HepG2 (cell line): ENCODE measurements at regions not wholly inside any gene's neighbourhood (a gene's known extent, or its start where the extent isn't known, plus 50 kb on each side); places are given as distances from the start of the nearest gene placed in this dataset.

Source experiments
- ATAC-seq: fragments of 200-7000 bp; cut with Tn5 transposase; 3 replicates; pipeline ENCODE4 v1.9.1; 2020; ENCODE audit warnings: mild to moderate bottlenecking, moderate library complexity
- BruUV-seq: library from RNA; stranded (reverse); fragments of 400-500 nt; replicated peaks from 2 replicates; lab custom pipeline; 2021; lab: Mats Ljungman, UMichigan
- CTCF ChIA-PET: fragments of 300-600 bp; formaldehyde crosslinking; extraction: SDS; loops from one replicate; lab custom pipeline; 2021; ENCODE audit warnings: low total read pairs, inconsistent platforms, low intra/inter-chr PET ratio; lab: Yijun Ruan, JAX
- POLR2A ChIA-PET: fragments of 350-600 bp; sonication (Branson Sonifier 250); formaldehyde crosslinking; loops from one replicate; lab custom pipeline; 2020; ENCODE audit warnings: antibody characterized with exemption, inconsistent platforms; lab: Yijun Ruan, JAX
- DNase-seq: peaks from one replicate; pipeline ENCODE4 v3.0.0-alpha.2; 2015; ENCODE audit warnings: low spot score
- FAIRE-seq: peaks from 3 replicates; lab custom pipeline; 2011; peaks lifted over from hg19 to GRCh38; lab: Jason Lieb, UNC
- H2AFZ ChIP-seq: one replicate; pipeline ENCODE4 v1.6.1; 2011; ENCODE audit warnings: low read length, inconsistent platforms
- H3K27ac ChIP-seq: fragments of 300-600 bp; 3 replicates; pipeline ENCODE4 v1.8.0; 2011; ENCODE audit warnings: mixed run types, mild to moderate bottlenecking, mixed read lengths, low read length, inconsistent platforms; ENCODE audit not compliant: insufficient read depth; ENCODE audit errors: extremely low read length
- H3K27me3 ChIP-seq, 2 experiments: fragments of 200-600 bp in 1 of 2; 2 replicates in 1 of 2; 3 replicates in 1 of 2; pipeline versions ENCODE4 v1.6.0 to v1.8.0; 2011; ENCODE audit warnings: low read length in 2 of 2, mild to moderate bottlenecking in 2 of 2, moderate library complexity in 2 of 2, inconsistent platforms in 1 of 2; ENCODE audit not compliant: insufficient read depth in 2 of 2, control insufficient read depth in 1 of 2
- H3K36me3 ChIP-seq, 2 experiments: fragments of 200-600 bp in 1 of 2; replicated peaks in 1 of 2; 2 replicates in 1 of 2; 3 replicates in 1 of 2; pipeline versions ENCODE4 v1.5.1 to v1.8.0; 2011; ENCODE audit warnings: low read length in 2 of 2, inconsistent platforms in 1 of 2; ENCODE audit not compliant: insufficient read depth in 2 of 2, control insufficient read depth in 1 of 2
- H3K4me1 ChIP-seq: 2 replicates; pipeline ENCODE4 v1.5.1; 2012; ENCODE audit warnings: low read length, inconsistent platforms; ENCODE audit not compliant: insufficient read depth
- H3K4me2 ChIP-seq: 2 replicates; pipeline ENCODE4 v1.6.0; 2011; ENCODE audit warnings: low read depth, low read length, inconsistent platforms
- H3K4me3 ChIP-seq, 3 experiments: fragments of 200-600 bp in 1 of 3; sonication (generic), shearing (Covaris generic) in 1 of 3; replicated peaks in 1 of 3; 2 replicates each; pipeline ENCODE4 v1.5.1; 2011 to 2016; ENCODE audit warnings: low read length in 3 of 3, inconsistent platforms in 2 of 3, low read depth in 2 of 3, mild to moderate bottlenecking in 2 of 3, control low read depth in 1 of 3, mixed read lengths in 1 of 3; ENCODE audit not compliant: insufficient read depth in 1 of 3
- H3K79me2 ChIP-seq: one replicate; pipeline ENCODE4 v1.6.1; 2011; ENCODE audit warnings: low read length, inconsistent platforms; ENCODE audit not compliant: insufficient read depth
- H3K9ac ChIP-seq: 2 replicates; pipeline ENCODE4 v1.6.0; 2011; ENCODE audit warnings: mild to moderate bottlenecking, low read depth, low read length, inconsistent platforms; ENCODE audit not compliant: insufficient read depth
- H3K9me3 ChIP-seq: 2 replicates; pipeline ENCODE4 v1.5.1; 2012; ENCODE audit warnings: mild to moderate bottlenecking, low read length
- H4K20me1 ChIP-seq: 2 replicates; pipeline ENCODE4 v1.6.0; 2011; ENCODE audit warnings: inconsistent platforms, mild to moderate bottlenecking, low read length, moderate library complexity; ENCODE audit not compliant: insufficient read depth
- DNMT1 ChIP-seq: sonication (generic); formaldehyde crosslinking; IDR thresholded peaks from 2 replicates; pipeline ENCODE4 v1.5.1; 2020; ENCODE audit warnings: mild to moderate bottlenecking, missing genetic modification reagents
- HHEX ChIP-seq: IDR thresholded peaks from 2 replicates; pipeline ENCODE4 v1.6.1; 2016; ENCODE audit warnings: control low read depth
- HIVEP1 ChIP-seq: sonication (generic); formaldehyde crosslinking; IDR thresholded peaks from 2 replicates; pipeline ENCODE4 v1.4.0; 2020; ENCODE audit warnings: mild to moderate bottlenecking, missing genetic modification reagents
- HMGA1 ChIP-seq: sonication (generic); formaldehyde crosslinking; conservative IDR thresholded peaks from 2 replicates; pipeline ENCODE4 v1.4.0; 2020; ENCODE audit warnings: missing genetic modification reagents
- HNF4A ChIP-seq: sonication (generic); formaldehyde crosslinking; IDR thresholded peaks from 2 replicates; pipeline ENCODE4 v1.4.0; 2020; ENCODE audit warnings: missing genetic modification reagents
- HNF4G ChIP-seq, 2 experiments: sonication (generic) in 1 of 2; formaldehyde crosslinking in 1 of 2; IDR thresholded peaks; 2 replicates each; pipeline versions ENCODE4 v1.4.0 to v1.6.1; 2011 to 2020; ENCODE audit warnings: borderline replicate concordance in 2 of 2, low read depth in 2 of 2, mild to moderate bottlenecking in 2 of 2, low read length in 1 of 2, missing genetic modification reagents in 1 of 2, moderate library complexity in 1 of 2
- JUNB ChIP-seq: sonication (generic); formaldehyde crosslinking; IDR thresholded peaks from 2 replicates; pipeline ENCODE4 v1.8.0; 2022; ENCODE audit warnings: missing genetic modification reagents, mild to moderate bottlenecking, borderline replicate concordance
- NPAS2 ChIP-seq: sonication (generic); formaldehyde crosslinking; IDR thresholded peaks from 2 replicates; pipeline ENCODE4 v1.8.0; 2022; ENCODE audit warnings: mild to moderate bottlenecking, missing genetic modification reagents, borderline replicate concordance
- NR2F1 ChIP-seq, 2 experiments: fragments of 450-650 bp in 1 of 2; formaldehyde crosslinking in 1 of 2; IDR thresholded peaks; 2 replicates each; pipeline versions ENCODE4 v1.5.0 to v1.6.1; 2016 to 2020; ENCODE audit warnings: mild to moderate bottlenecking in 1 of 2, missing compliant biosample characterization in 1 of 2, missing genetic modification reagents in 1 of 2, moderate library complexity in 1 of 2
- NRL ChIP-seq: sonication (generic); formaldehyde crosslinking; IDR thresholded peaks from 2 replicates; pipeline ENCODE4 v1.5.0; 2020; ENCODE audit warnings: missing genetic modification reagents, mild to moderate bottlenecking, moderate library complexity, borderline replicate concordance
- PCBP2 ChIP-seq: fragments of 200-400 bp; formaldehyde crosslinking; optimal IDR thresholded peaks from 2 replicates; pipeline ENCODE3; 2018; ENCODE audit warnings: low read length, low read depth; ENCODE audit not compliant: poor library complexity, severe bottlenecking
- SMYD3 ChIP-seq: sonication (generic); formaldehyde crosslinking; IDR thresholded peaks from 2 replicates; pipeline ENCODE4 v1.8.1; 2023; ENCODE audit warnings: mild to moderate bottlenecking, missing genetic modification reagents
- SNAI1 ChIP-seq: sonication (generic); formaldehyde crosslinking; IDR thresholded peaks from 2 replicates; pipeline ENCODE4 v1.5.0; 2020; ENCODE audit warnings: mild to moderate bottlenecking, missing genetic modification reagents, borderline replicate concordance
- ZNF431 ChIP-seq: sonication (generic); formaldehyde crosslinking; IDR thresholded peaks from 2 replicates; pipeline ENCODE4 v1.9.0; 2022; ENCODE audit warnings: missing genetic modification reagents, low read depth, mild to moderate bottlenecking, borderline replicate concordance
- ZNF451 ChIP-seq: sonication (generic); formaldehyde crosslinking; IDR thresholded peaks from 2 replicates; pipeline ENCODE4 v1.5.0; 2020; ENCODE audit warnings: mild to moderate bottlenecking, missing genetic modification reagents
- ZNF552 ChIP-seq: sonication (generic); formaldehyde crosslinking; IDR thresholded peaks from 2 replicates; pipeline ENCODE4 v1.9.0; 2022; ENCODE audit warnings: missing genetic modification reagents, mild to moderate bottlenecking, borderline replicate concordance
- ZNF589 ChIP-seq: sonication (generic); formaldehyde crosslinking; conservative IDR thresholded peaks from 2 replicates; pipeline ENCODE4 v1.8.0; 2022; ENCODE audit warnings: mild to moderate bottlenecking, moderate library complexity, missing genetic modification reagents
- ZNF713 ChIP-seq: sonication (generic); formaldehyde crosslinking; IDR thresholded peaks from 2 replicates; pipeline ENCODE4 v1.4.0; 2020; ENCODE audit warnings: mild to moderate bottlenecking, missing genetic modification reagents
- ZNF83 ChIP-seq: sonication (generic); formaldehyde crosslinking; IDR thresholded peaks from 2 replicates; pipeline ENCODE4 v1.4.0; 2020; ENCODE audit warnings: missing genetic modification reagents, mild to moderate bottlenecking, borderline replicate concordance
- WGBS: methylation state at CpG from one replicate; pipeline ENCODE4 v1.1.6; 2017; ENCODE audit warnings: low lambda C conversion rate; 5-methylcytosine and 5-hydroxymethylcytosine counted together
- in situ Hi-C: cut with HindIII; loops from 2 replicates; pipeline ENCODE4 v1.10.0; 2017; ENCODE audit warnings: low pct_unique_long_range_greater_than_20kb; ENCODE audit not compliant: extremely low pct_ligation_motif_present
- intact Hi-C: fragments of 100-400 bp; cut with micrococcal nuclease; formaldehyde crosslinking; loops from one replicate; pipeline ENCODE4 v1.10.0; 2022; ENCODE audit not compliant: unreplicated experiment
- TF ChIP-seq, protein P1 (sequence below): sonication (generic); formaldehyde crosslinking; IDR thresholded peaks from 2 replicates; pipeline ENCODE4 v1.4.0; 2020; ENCODE audit warnings: mild to moderate bottlenecking, missing genetic modification reagents

DNA sequence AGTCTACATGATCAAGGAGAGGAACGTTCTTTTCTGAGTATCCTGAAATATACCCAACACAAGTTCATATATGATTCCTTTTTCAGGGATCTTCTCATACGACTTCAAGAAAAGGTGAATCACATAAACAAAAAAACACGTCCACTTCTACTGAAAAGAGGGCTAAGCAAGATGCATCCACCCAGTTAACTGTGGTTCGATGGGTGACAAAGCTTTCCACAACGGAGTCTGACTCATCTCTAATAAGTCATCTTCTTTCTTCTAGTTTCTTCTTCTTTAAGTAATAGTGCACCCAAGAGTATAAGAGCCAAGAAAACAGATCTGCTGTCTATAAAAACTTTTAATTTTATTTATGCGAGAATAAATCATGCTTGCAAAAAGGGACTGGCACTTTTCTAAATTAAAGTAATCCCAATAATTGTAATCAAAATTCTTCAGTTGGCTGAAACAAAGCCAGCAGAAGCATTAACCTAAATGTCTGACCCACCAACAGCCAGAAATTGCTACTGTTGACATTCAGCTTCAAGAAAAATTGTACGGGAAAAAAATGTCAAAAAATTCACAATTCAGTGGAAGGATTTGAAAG lies 146.9 kb upstream of the ANK3 start:
- no peak for ATAC-seq
- Histone ChIP-seq H3K4me1 (no peaks in the 10 kb centered on the region), H3K79me2 (no peaks in the 10 kb centered on the region), H3K27ac (no peak overlapping the region), H2AFZ (no peak overlapping the region), H3K27me3 (no peaks in the 10 kb centered on the region), H3K4me2 (no peak overlapping the region), H4K20me1 (no peaks in the 10 kb centered on the region), H3K36me3 (no peaks in the 10 kb centered on the region), H3K4me3 (no peak overlapping the region), H3K9ac (no peak overlapping the region), H3K9me3 (no peaks in the 10 kb centered on the region)
- intact Hi-C loops = no loop called here
- no peak for FAIRE-seq
- under 1% methylated on average over 7 of the region's 7 CpGs for WGBS
- in situ Hi-C loops = no loop called here
- DNase-seq = no peak
- CTCF ChIA-PET = no interaction called here
- no TSS peak for BruUV-seq
- POLR2A ChIA-PET = no interaction called here
- TF ChIP-seq HIVEP1 (CRISPR knock-in tag) (no peak), ZNF589 (CRISPR knock-in tag) (no peak), HMGA1 (CRISPR knock-in tag) (no peak), NR2F1 (CRISPR knock-in tag; IDR thresholded peaks at IDR 0.05) (no peak), SMYD3 (CRISPR knock-in tag) (no peak), ZNF713 (CRISPR knock-in tag) (no peak), SNAI1 (CRISPR knock-in tag) (no peak), ZNF451 (CRISPR knock-in tag) (no peak), ZNF552 (CRISPR knock-in tag) (no peak), ZNF83 (no peak)

DNA sequence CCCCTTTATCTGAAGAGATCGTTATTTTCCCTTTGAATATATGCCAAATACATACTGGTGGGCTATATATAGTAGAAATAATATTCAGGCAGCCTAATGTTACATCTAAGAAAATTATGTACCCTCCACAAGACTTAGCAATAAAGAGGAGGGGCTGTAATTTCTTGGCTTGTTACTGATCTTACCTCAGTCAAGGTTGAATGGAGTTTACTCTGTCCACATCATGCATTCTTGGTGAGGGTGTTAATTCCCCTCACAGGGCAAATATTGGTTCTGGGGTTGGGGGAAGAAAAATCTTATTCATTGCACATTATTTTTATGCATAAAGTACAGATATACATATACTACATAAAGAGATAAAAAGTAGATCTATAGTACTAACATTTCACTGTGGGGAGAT lies 145.8 kb upstream of the ANK3 start:
- Histone ChIP-seq H3K27me3 (no peaks in the 10 kb centered on the region), H2AFZ (no peak overlapping the region), H3K9ac (no peak overlapping the region), H3K27ac (no peak overlapping the region), H3K9me3 (no peaks in the 10 kb centered on the region), H3K36me3 (no peaks in the 10 kb centered on the region), H4K20me1 (no peaks in the 10 kb centered on the region), H3K79me2 (no peaks in the 10 kb centered on the region), H3K4me1 (no peaks in the 10 kb centered on the region), H3K4me3 (no peak overlapping the region), H3K4me2 (no peak overlapping the region)
- no peak for FAIRE-seq
- ChIA-PET POLR2A (no interaction called here), CTCF (no interaction called here)
- WGBS = 0% methylated on average over 1 of the region's 1 CpG
- ATAC-seq = no peak
- BruUV-seq = no TSS peak
- in situ Hi-C loops = no loop called here
- DNase-seq = no peak
- TF ChIP-seq HNF4A (CRISPR knock-in tag) = no peak
- TF ChIP-seq, protein P1, sequence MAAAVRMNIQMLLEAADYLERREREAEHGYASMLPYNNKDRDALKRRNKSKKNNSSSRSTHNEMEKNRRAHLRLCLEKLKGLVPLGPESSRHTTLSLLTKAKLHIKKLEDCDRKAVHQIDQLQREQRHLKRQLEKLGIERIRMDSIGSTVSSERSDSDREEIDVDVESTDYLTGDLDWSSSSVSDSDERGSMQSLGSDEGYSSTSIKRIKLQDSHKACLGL (CRISPR knock-in tag) = no peak
- TF ChIP-seq NRL (CRISPR knock-in tag) = no peak
- TF ChIP-seq ZNF431 (CRISPR knock-in tag) = no peak
- TF ChIP-seq JUNB (CRISPR knock-in tag) = no peak
- TF ChIP-seq DNMT1 = no peak
- TF ChIP-seq HHEX (CRISPR knock-in tag) = no peak
- no peak for TF ChIP-seq NPAS2 (CRISPR knock-in tag)
- no peak for TF ChIP-seq PCBP2
- no peak for TF ChIP-seq HNF4G (IDR thresholded peaks at IDR 0.05; ENCODE audit: borderline replicate concordance, low read depth, low read length)
- TF ChIP-seq HNF4G (CRISPR knock-in tag; IDR thresholded peaks at IDR 0.05; ENCODE audit: borderline replicate concordance, low read depth) = no peak
- intact Hi-C loops = no loop called here
